Osteocyte (in vitro differentiated cells): ENCODE measurements at regions not wholly inside any gene's neighbourhood (a gene's known extent, or its start where the extent isn't known, plus 50 kb on each side); places are given as distances from the start of the nearest gene placed in this dataset.

Experiments
- DNase-seq: peaks from one replicate; pipeline ENCODE4 v3.0.0; 2021; ENCODE audit warnings: mixed read lengths; ENCODE audit not compliant: unreplicated experiment; ENCODE audit errors: extremely low spot score
- H3K27ac Mint-ChIP-seq: one replicate; pipeline ENCODE4 v1.8.0; 2021; ENCODE audit warnings: mild to moderate bottlenecking, mixed read lengths; ENCODE audit not compliant: unreplicated experiment
- H3K27me3 Mint-ChIP-seq: one replicate; pipeline ENCODE4 v1.8.0; 2021; ENCODE audit warnings: mixed read lengths; ENCODE audit not compliant: unreplicated experiment
- H3K36me3 Mint-ChIP-seq: one replicate; pipeline ENCODE4 v1.8.0; 2021; ENCODE audit warnings: mixed read lengths; ENCODE audit not compliant: unreplicated experiment
- H3K4me1 Mint-ChIP-seq: one replicate; pipeline ENCODE4 v1.8.0; 2021; ENCODE audit warnings: mixed read lengths; ENCODE audit not compliant: unreplicated experiment
- H3K4me3 Mint-ChIP-seq: one replicate; pipeline ENCODE4 v1.8.0; 2021; ENCODE audit warnings: mild to moderate bottlenecking, moderate library complexity, mixed read lengths; ENCODE audit not compliant: unreplicated experiment
- H3K9me3 Mint-ChIP-seq: one replicate; pipeline ENCODE4 v1.8.0; 2021; ENCODE audit warnings: mixed read lengths; ENCODE audit not compliant: unreplicated experiment
- CTCF ChIP-seq: fragments of 200-600 bp; sonication (generic); IDR thresholded peaks from 2 replicates; pipeline ENCODE4 v1.5.0; 2021; ENCODE audit warnings: antibody characterized with exemption, mild to moderate bottlenecking, moderate library complexity

- no peak overlapping the region for H3K27ac Mint-ChIP-seq
- no peaks in the 10 kb centered on the region for H3K9me3 Mint-ChIP-seq
- DNase-seq = no peak
- peaks cover 23% of the 10 kb centered on the region for H3K4me1 Mint-ChIP-seq
- H3K27me3 Mint-ChIP-seq = peaks cover 6% of the 10 kb centered on the region
- peaks cover 4% of the 10 kb centered on the region for H3K36me3 Mint-ChIP-seq
- H3K4me3 Mint-ChIP-seq = no peak overlapping the region
- TF ChIP-seq CTCF = peak; percentile 69
These were observed 158.6 kb upstream of the LYZL1 start for GRCh38 chr10:29130190-29130673.

- Mint-ChIP-seq H3K4me3 (peak overlapping the region; percentile 20), H3K9me3 (no peaks in the 10 kb centered on the region), H3K4me1 (peaks cover 20% of the 10 kb centered on the region), H3K27ac (peak overlapping the region; percentile 78), H3K36me3 (peaks cover 2% of the 10 kb centered on the region), H3K27me3 (peaks cover 1% of the 10 kb centered on the region)
- no peak for TF ChIP-seq CTCF
- peak; percentile 56 for DNase-seq
These were observed 156.8 kb upstream of the LYZL1 start for GRCh38 chr10:29131952-29132547.

GRCh38 chr10:29132551-29133111 is 156.2 kb upstream of the LYZL1 start:
- Mint-ChIP-seq H3K36me3 (peaks cover 2% of the 10 kb centered on the region), H3K27me3 (no peaks in the 10 kb centered on the region), H3K4me1 (peaks cover 19% of the 10 kb centered on the region), H3K4me3 (peak overlapping the region; percentile 20), H3K9me3 (no peaks in the 10 kb centered on the region), H3K27ac (peak overlapping the region; percentile 78)
- no peak for TF ChIP-seq CTCF
- peak; percentile 64 for DNase-seq

- TF ChIP-seq CTCF = no peak
- no peak overlapping the region for H3K27ac Mint-ChIP-seq
- H3K4me1 Mint-ChIP-seq = peaks cover 24% of the 10 kb centered on the region
- no peaks in the 10 kb centered on the region for H3K9me3 Mint-ChIP-seq
- H3K4me3 Mint-ChIP-seq = no peak overlapping the region
- no peaks in the 10 kb centered on the region for H3K36me3 Mint-ChIP-seq
- no peak for DNase-seq
- no peaks in the 10 kb centered on the region for H3K27me3 Mint-ChIP-seq
These were observed 153.5 kb upstream of the LYZL1 start for GRCh38 chr10:29135337-29135736.

- TF ChIP-seq CTCF = no peak
- no peak for DNase-seq
- Mint-ChIP-seq H3K27me3 (no peaks in the 10 kb centered on the region), H3K4me3 (no peak overlapping the region), H3K9me3 (no peaks in the 10 kb centered on the region), H3K4me1 (peaks cover 34% of the 10 kb centered on the region), H3K36me3 (no peaks in the 10 kb centered on the region), H3K27ac (no peak overlapping the region)
These were observed 152.5 kb upstream of the LYZL1 start for GRCh38 chr10:29136411-29136810.
